ENCODE measurements at regions not wholly inside any gene's neighbourhood (a gene's known extent, or its start where the extent isn't known, plus 50 kb on each side); places are given as distances from the start of the nearest gene placed in this dataset.
"Not testable (repeated sequence)": the region's sequence is repeated elsewhere in the genome, so short reads cannot be mapped to it uniquely, and the experiment has no call there.

- Histone ChIP-seq H3K36me3 (no peaks in the 10 kb centered on the region), H3K4me3 (no peak overlapping the region), H3K9me3 (no peaks in the 10 kb centered on the region), H3K4me1 (peaks cover 0 to 9% (median 0%) of the 10 kb centered on the region in 9 donors), H3K27ac (no peak overlapping the region), H3K27me3 (no peaks in the 10 kb centered on the region)
- DNase-seq, result no peak
- WGBS, 2 donors, result 83 to 85% methylated on average over 7 of the region's 7 CpGs
- intact Hi-C loops (cut with DNase I), result loop anchor here in 2 of 10 donors (5.0 kb wide), 1 partner anchor 132 kb away; no protein-coding TSS in a partner anchor
- TF ChIP-seq, protein P1, sequence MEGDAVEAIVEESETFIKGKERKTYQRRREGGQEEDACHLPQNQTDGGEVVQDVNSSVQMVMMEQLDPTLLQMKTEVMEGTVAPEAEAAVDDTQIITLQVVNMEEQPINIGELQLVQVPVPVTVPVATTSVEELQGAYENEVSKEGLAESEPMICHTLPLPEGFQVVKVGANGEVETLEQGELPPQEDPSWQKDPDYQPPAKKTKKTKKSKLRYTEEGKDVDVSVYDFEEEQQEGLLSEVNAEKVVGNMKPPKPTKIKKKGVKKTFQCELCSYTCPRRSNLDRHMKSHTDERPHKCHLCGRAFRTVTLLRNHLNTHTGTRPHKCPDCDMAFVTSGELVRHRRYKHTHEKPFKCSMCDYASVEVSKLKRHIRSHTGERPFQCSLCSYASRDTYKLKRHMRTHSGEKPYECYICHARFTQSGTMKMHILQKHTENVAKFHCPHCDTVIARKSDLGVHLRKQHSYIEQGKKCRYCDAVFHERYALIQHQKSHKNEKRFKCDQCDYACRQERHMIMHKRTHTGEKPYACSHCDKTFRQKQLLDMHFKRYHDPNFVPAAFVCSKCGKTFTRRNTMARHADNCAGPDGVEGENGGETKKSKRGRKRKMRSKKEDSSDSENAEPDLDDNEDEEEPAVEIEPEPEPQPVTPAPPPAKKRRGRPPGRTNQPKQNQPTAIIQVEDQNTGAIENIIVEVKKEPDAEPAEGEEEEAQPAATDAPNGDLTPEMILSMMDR (IDR thresholded peaks at IDR 0.05), result no peak
- peak in 2 of 8 donors; percentile 20 to 38 for ATAC-seq
These were observed 53.0 kb downstream of the ACTBL2 start for GRCh38 chr5:57429513-57430120.

DNA sequence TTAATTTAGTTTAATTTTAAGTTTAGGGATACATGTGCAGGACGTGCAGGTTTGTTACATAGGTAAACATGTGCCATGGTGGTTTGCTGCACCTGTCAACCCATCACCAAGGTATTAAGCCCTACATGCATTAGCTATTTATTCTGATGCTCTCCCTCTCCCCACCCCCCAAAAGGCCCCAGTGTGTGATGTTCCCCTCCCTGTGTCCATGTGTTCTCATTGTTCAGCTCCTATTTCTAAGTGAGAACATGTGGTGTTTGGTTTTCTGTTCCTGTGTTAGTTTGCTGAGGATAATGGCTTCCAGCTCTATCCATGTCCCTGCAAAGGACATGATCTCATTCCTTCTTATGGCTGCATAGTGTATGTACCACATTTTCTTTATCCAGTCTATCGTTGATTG, 53.6 kb downstream of the ACTBL2 start:
- H3K9me3 ChIP-seq; H3K4me3 ChIP-seq; DNase-seq; intact Hi-C loops (cut with DNase I); H3K36me3 ChIP-seq; H3K27ac ChIP-seq; H3K27me3 ChIP-seq; H3K4me1 ChIP-seq; ATAC-seq: not testable (repeated sequence)
- WGBS, 2 donors, result 88% methylated on average over 2 of the region's 2 CpGs

GRCh38 chr5:57422993-57423392, 59.6 kb downstream of the ACTBL2 start:
- DNase-seq, result peak; percentile 23 to 55
- TF ChIP-seq, protein P1 (IDR thresholded peaks at IDR 0.05), result no peak
- intact Hi-C loops (cut with DNase I), result no loop called here
- H3K27ac ChIP-seq, result no peak overlapping the region
- WGBS, 2 donors, result 81 to 89% methylated on average over 17 of the region's 17 CpGs
- H3K27me3 ChIP-seq, result no peaks in the 10 kb centered on the region
- peak; percentile 34 to 91 (median 71) for ATAC-seq
- H3K9me3 ChIP-seq, result no peaks in the 10 kb centered on the region
- H3K4me3 ChIP-seq, result no peak overlapping the region
- H3K4me1 ChIP-seq, result no peaks in the 10 kb centered on the region
- H3K36me3 ChIP-seq, result no peaks in the 10 kb centered on the region

- Histone ChIP-seq H3K36me3 (no peaks in the 10 kb centered on the region), H3K9me3 (no peaks in the 10 kb centered on the region), H3K27me3 (no peaks in the 10 kb centered on the region), H3K4me3 (no peak overlapping the region), H3K27ac (no peak overlapping the region), H3K4me1 (no peaks in the 10 kb centered on the region)
- ATAC-seq, result no peak
- 93 to 96% methylated on average over 21 of the region's 21 CpGs for WGBS, 2 donors
- DNase-seq, result no peak
- intact Hi-C loops (cut with DNase I), result no loop called here
- TF ChIP-seq, protein P1 (IDR thresholded peaks at IDR 0.05), result no peak
These were observed 60.3 kb downstream of the ACTBL2 start for GRCh38 chr5:57422341-57422740.

- intact Hi-C loops (cut with DNase I), result no loop called here
- peaks cover 0 to 12% (median 0%) of the 10 kb centered on the region in 9 donors for H3K4me1 ChIP-seq
- H3K9me3 ChIP-seq, result no peaks in the 10 kb centered on the region
- no peaks in the 10 kb centered on the region for H3K36me3 ChIP-seq
- WGBS, 2 donors, result 80 to 81% methylated on average over 3 of the region's 3 CpGs
- H3K27me3 ChIP-seq, result no peaks in the 10 kb centered on the region
- no peak for DNase-seq
- no peak overlapping the region for H3K4me3 ChIP-seq
- H3K27ac ChIP-seq, result no peak overlapping the region
- TF ChIP-seq, protein P1 (IDR thresholded peaks at IDR 0.05), result no peak
- no peak for ATAC-seq
These were observed 61.8 kb downstream of the ACTBL2 start for GRCh38 chr5:57420801-57421200.

Measured in heart right ventricle (tissue), 16 donors.